ENCODE measurements at regions not wholly inside any gene's neighbourhood (a gene's known extent, or its start where the extent isn't known, plus 50 kb on each side); places are given as distances from the start of the nearest gene placed in this dataset.
A peak's percentile ranks its signal among the peaks of the same experiment; 100 is the strongest.

DNA sequence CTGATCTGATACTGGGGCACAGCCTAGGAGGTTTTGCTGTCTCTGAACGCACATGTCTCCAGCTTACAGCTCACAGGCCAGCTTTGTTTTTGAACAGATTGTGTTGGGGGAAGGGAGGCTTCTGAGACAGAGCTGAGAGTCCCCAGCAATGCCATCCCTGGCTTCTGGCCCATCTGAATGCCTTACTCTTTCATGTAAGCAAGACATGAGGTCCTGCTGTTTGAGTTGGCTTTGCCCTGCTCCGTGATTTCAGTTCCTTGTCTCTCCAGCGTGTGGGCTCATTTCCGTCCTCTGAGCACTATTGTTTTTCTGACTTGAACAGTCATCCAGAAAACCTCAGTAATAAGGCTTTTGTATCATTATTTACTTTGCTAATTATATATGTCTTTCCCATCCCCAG is 194.9 kb upstream of the TNP1 start:
- Histone ChIP-seq H3K27ac (no peak overlapping the region), H3K9me3 (ENCODE audit: severe bottlenecking) (no peaks in the 10 kb centered on the region), H3K27me3 (ENCODE audit: insufficient read depth, low read depth, severe bottlenecking) (no peaks in the 10 kb centered on the region), H3K4me3 (ENCODE audit: low read depth, low read length) (no peak overlapping the region), H3K36me3 (no peaks in the 10 kb centered on the region)
- no peak for TF ChIP-seq CTCF (IDR thresholded peaks at IDR 0.05; ENCODE audit: low read depth, low read length)
- peak; percentile 75 for DNase-seq

- H3K27ac ChIP-seq: no peak overlapping the region
- no peak for DNase-seq
- H3K27me3 ChIP-seq (ENCODE audit: insufficient read depth, low read depth, severe bottlenecking): no peaks in the 10 kb centered on the region
- H3K4me3 ChIP-seq (ENCODE audit: low read depth, low read length): no peak overlapping the region
- TF ChIP-seq CTCF (IDR thresholded peaks at IDR 0.05; ENCODE audit: low read depth, low read length): no peak
- H3K9me3 ChIP-seq (ENCODE audit: severe bottlenecking): no peaks in the 10 kb centered on the region
- no peaks in the 10 kb centered on the region for H3K36me3 ChIP-seq
These were observed 193.2 kb upstream of the TNP1 start for GRCh38 chr2:217052856-217053577.

DNA sequence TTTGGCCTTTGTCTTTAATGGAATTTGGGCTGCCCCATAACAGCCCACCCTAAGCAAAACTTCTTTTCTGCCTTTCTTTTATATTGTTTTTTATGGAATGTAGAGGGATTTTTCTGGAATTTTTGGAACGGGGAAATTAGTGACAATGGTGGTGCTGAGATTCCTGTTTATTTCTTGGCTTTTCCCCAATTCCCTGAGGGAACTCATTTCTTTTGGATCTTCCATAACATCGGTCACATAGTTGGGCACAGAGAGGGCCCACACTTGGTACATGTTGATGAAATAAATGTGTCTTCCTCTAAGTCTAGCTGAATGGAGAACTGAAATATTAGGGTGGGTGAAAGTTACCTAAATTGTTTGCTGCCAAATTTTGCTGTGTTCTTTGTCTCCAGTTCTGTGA is 191.6 kb upstream of the TNP1 start:
- no peak for TF ChIP-seq CTCF (IDR thresholded peaks at IDR 0.05; ENCODE audit: low read depth, low read length)
- Histone ChIP-seq H3K36me3 (no peaks in the 10 kb centered on the region), H3K27me3 (ENCODE audit: insufficient read depth, low read depth, severe bottlenecking) (no peaks in the 10 kb centered on the region), H3K9me3 (ENCODE audit: severe bottlenecking) (no peaks in the 10 kb centered on the region), H3K4me3 (ENCODE audit: low read depth, low read length) (no peak overlapping the region), H3K27ac (no peak overlapping the region)
- no peak for DNase-seq

GRCh38 chr2:217049956-217050355 is 190.1 kb upstream of the TNP1 start:
- H3K4me3 ChIP-seq (ENCODE audit: low read depth, low read length): no peak overlapping the region
- no peaks in the 10 kb centered on the region for H3K9me3 ChIP-seq (ENCODE audit: severe bottlenecking)
- no peak for DNase-seq
- no peak overlapping the region for H3K27ac ChIP-seq
- no peak for TF ChIP-seq CTCF (IDR thresholded peaks at IDR 0.05; ENCODE audit: low read depth, low read length)
- no peaks in the 10 kb centered on the region for H3K36me3 ChIP-seq
- no peaks in the 10 kb centered on the region for H3K27me3 ChIP-seq (ENCODE audit: insufficient read depth, low read depth, severe bottlenecking)

- Histone ChIP-seq H3K27ac (no peak overlapping the region), H3K36me3 (no peaks in the 10 kb centered on the region), H3K9me3 (ENCODE audit: severe bottlenecking) (no peaks in the 10 kb centered on the region), H3K4me3 (ENCODE audit: low read depth, low read length) (no peak overlapping the region), H3K27me3 (ENCODE audit: insufficient read depth, low read depth, severe bottlenecking) (no peaks in the 10 kb centered on the region)
- no peak for DNase-seq
- TF ChIP-seq CTCF (IDR thresholded peaks at IDR 0.05; ENCODE audit: low read depth, low read length): no peak
These were observed 189.6 kb upstream of the TNP1 start for GRCh38 chr2:217049422-217049821.

DNA sequence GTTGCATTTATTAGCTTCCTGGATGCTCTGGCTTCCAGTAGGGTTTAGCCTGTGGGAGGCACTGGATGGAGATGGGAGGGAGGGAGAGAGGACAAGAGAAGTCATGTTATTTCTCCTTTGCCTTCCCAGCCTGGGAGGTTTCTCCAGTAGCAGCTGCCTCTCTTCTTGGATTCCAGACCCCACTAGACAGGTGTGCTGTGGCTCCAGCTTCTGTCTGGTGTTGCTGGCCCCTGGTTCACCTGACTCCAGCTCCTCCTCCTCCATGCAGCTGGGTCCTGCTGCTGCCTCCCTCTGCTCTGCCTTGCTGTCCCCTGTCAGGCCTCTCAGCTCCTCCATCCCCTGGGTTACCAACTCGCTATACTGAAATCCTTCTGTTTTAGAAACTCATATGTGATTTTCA is 188.9 kb upstream of the TNP1 start:
- TF ChIP-seq CTCF (IDR thresholded peaks at IDR 0.05; ENCODE audit: low read depth, low read length): no peak
- Histone ChIP-seq H3K36me3 (no peaks in the 10 kb centered on the region), H3K9me3 (ENCODE audit: severe bottlenecking) (no peaks in the 10 kb centered on the region), H3K4me3 (ENCODE audit: low read depth, low read length) (no peak overlapping the region), H3K27ac (no peak overlapping the region), H3K27me3 (ENCODE audit: insufficient read depth, low read depth, severe bottlenecking) (no peaks in the 10 kb centered on the region)
- no peak for DNase-seq

Data from WERI-Rb-1 (cell line).